ENCODE measurements at regions not wholly inside any gene's neighbourhood (a gene's known extent, or its start where the extent isn't known, plus 50 kb on each side); places are given as distances from the start of the nearest gene placed in this dataset.

DNA sequence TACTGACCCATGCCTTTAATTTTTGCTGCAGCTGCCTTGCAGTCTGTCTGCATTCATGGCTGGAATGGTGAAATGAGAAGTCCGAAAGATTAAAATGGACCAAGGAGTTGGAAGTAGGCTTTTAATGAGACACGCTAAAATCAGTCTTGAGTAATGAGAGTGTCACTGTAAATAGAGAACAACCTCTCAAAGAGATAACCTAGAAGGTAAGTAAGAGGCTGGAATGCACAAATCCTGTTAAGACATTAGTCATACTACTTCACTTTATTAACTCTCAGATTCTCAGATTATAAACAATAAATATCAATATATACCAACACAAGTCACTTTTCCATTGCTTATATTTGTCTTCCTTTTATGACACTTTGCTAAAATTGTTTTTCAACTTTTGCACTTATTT, 880.6 kb upstream of the C9orf72 start:
- TF ChIP-seq, protein P1, sequence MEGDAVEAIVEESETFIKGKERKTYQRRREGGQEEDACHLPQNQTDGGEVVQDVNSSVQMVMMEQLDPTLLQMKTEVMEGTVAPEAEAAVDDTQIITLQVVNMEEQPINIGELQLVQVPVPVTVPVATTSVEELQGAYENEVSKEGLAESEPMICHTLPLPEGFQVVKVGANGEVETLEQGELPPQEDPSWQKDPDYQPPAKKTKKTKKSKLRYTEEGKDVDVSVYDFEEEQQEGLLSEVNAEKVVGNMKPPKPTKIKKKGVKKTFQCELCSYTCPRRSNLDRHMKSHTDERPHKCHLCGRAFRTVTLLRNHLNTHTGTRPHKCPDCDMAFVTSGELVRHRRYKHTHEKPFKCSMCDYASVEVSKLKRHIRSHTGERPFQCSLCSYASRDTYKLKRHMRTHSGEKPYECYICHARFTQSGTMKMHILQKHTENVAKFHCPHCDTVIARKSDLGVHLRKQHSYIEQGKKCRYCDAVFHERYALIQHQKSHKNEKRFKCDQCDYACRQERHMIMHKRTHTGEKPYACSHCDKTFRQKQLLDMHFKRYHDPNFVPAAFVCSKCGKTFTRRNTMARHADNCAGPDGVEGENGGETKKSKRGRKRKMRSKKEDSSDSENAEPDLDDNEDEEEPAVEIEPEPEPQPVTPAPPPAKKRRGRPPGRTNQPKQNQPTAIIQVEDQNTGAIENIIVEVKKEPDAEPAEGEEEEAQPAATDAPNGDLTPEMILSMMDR (conservative IDR thresholded peaks at IDR 0.05), result no peak
- TF ChIP-seq ZFX (IDR thresholded peaks at IDR 0.05), result no peak

All from C4-2B (cell line).